ENCODE measurements at regions not wholly inside any gene's neighbourhood (a gene's known extent, or its start where the extent isn't known, plus 50 kb on each side); places are given as distances from the start of the nearest gene placed in this dataset.

GRCh38 chr3:26291840-26292239 lies 330.7 kb upstream of the LRRC3B start:
- Histone ChIP-seq H4K20me1 (ENCODE audit: insufficient read depth) (no peaks in the 10 kb centered on the region), H3F3A (ENCODE audit: insufficient read depth, low read length, poor library complexity, severe bottlenecking) (no peaks in the 10 kb centered on the region), H3K27ac (ENCODE audit: low read length) (no peak overlapping the region), H2AFZ (ENCODE audit: low read depth, low read length) (no peak overlapping the region), H3K79me2 (replicated peaks; ENCODE audit: insufficient read depth, low read length) (no peaks in the 10 kb centered on the region), H3K36me3 (ENCODE audit: insufficient read depth, low read length) (no peaks in the 10 kb centered on the region), H3K9ac (ENCODE audit: low read length) (no peak overlapping the region), H3K9me3 (ENCODE audit: low read length) (no peaks in the 10 kb centered on the region), H3K4me2 (ENCODE audit: low read length) (no peak overlapping the region), H3K4me3 (ENCODE audit: low read length) (no peak overlapping the region), H3K27me3 (ENCODE audit: insufficient read depth, low read depth, low read length) (no peaks in the 10 kb centered on the region), H3K9me2 (ENCODE audit: insufficient read depth, low read length) (no peaks in the 10 kb centered on the region)
- TF ChIP-seq EZH2 (IDR thresholded peaks at IDR 0.05; ENCODE audit: borderline replicate concordance, insufficient read depth, low read length, poor library complexity, severe bottlenecking): no peak
- no peak for TF ChIP-seq CTCF (IDR thresholded peaks at IDR 0.05; ENCODE audit: poor library complexity, severe bottlenecking)
- no peak for TF ChIP-seq MXI1 (conservative IDR thresholded peaks at IDR 0.05; ENCODE audit: poor library complexity, severe bottlenecking)
- TF ChIP-seq, protein P1, sequence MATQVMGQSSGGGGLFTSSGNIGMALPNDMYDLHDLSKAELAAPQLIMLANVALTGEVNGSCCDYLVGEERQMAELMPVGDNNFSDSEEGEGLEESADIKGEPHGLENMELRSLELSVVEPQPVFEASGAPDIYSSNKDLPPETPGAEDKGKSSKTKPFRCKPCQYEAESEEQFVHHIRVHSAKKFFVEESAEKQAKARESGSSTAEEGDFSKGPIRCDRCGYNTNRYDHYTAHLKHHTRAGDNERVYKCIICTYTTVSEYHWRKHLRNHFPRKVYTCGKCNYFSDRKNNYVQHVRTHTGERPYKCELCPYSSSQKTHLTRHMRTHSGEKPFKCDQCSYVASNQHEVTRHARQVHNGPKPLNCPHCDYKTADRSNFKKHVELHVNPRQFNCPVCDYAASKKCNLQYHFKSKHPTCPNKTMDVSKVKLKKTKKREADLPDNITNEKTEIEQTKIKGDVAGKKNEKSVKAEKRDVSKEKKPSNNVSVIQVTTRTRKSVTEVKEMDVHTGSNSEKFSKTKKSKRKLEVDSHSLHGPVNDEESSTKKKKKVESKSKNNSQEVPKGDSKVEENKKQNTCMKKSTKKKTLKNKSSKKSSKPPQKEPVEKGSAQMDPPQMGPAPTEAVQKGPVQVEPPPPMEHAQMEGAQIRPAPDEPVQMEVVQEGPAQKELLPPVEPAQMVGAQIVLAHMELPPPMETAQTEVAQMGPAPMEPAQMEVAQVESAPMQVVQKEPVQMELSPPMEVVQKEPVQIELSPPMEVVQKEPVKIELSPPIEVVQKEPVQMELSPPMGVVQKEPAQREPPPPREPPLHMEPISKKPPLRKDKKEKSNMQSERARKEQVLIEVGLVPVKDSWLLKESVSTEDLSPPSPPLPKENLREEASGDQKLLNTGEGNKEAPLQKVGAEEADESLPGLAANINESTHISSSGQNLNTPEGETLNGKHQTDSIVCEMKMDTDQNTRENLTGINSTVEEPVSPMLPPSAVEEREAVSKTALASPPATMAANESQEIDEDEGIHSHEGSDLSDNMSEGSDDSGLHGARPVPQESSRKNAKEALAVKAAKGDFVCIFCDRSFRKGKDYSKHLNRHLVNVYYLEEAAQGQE (IDR thresholded peaks at IDR 0.05; ENCODE audit: borderline replicate concordance): no peak
- no peak for TF ChIP-seq EP300 (conservative IDR thresholded peaks at IDR 0.05; ENCODE audit: poor library complexity, severe bottlenecking)
- TF ChIP-seq SMC3 (conservative IDR thresholded peaks at IDR 0.05; ENCODE audit: poor library complexity): no peak
- no peak for TF ChIP-seq POLR2AphosphoS5 (IDR thresholded peaks at IDR 0.05)
- no peak for TF ChIP-seq RAD21 (conservative IDR thresholded peaks at IDR 0.05)
- TF ChIP-seq TAF1 (IDR thresholded peaks at IDR 0.05; ENCODE audit: low read depth): no peak

DNA sequence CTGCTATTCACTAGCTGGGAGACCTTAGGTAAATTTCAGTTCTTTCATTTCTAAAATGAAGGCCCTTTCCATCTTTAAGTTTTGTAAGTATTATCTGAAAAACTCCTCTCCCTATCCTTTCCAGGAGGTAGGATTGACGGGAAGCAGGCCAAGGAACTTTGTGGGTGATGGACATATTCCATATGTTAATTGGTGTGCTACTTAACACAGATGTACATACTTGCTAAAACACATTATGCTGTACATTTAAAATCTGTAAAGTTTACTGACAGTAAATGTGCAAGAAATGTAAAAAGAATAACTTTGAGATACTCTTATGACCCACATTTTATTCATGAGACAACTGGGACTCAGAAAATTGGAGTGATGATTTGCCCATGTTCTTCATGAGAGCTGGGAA lies 329.8 kb upstream of the LRRC3B start:
- Histone ChIP-seq H3F3A (ENCODE audit: insufficient read depth, low read length, poor library complexity, severe bottlenecking) (no peaks in the 10 kb centered on the region), H3K27ac (ENCODE audit: low read length) (no peak overlapping the region), H3K9ac (ENCODE audit: low read length) (no peak overlapping the region), H4K20me1 (ENCODE audit: insufficient read depth) (no peaks in the 10 kb centered on the region), H3K9me2 (ENCODE audit: insufficient read depth, low read length) (no peaks in the 10 kb centered on the region), H3K79me2 (replicated peaks; ENCODE audit: insufficient read depth, low read length) (no peaks in the 10 kb centered on the region), H3K4me2 (ENCODE audit: low read length) (no peak overlapping the region), H2AFZ (ENCODE audit: low read depth, low read length) (no peak overlapping the region), H3K9me3 (ENCODE audit: low read length) (no peaks in the 10 kb centered on the region), H3K4me3 (ENCODE audit: low read length) (no peak overlapping the region), H3K27me3 (ENCODE audit: insufficient read depth, low read depth, low read length) (no peaks in the 10 kb centered on the region), H3K36me3 (ENCODE audit: insufficient read depth, low read length) (no peaks in the 10 kb centered on the region)
- TF ChIP-seq CTCF (IDR thresholded peaks at IDR 0.05; ENCODE audit: poor library complexity, severe bottlenecking) (no peak), POLR2AphosphoS5 (IDR thresholded peaks at IDR 0.05) (no peak), TAF1 (IDR thresholded peaks at IDR 0.05; ENCODE audit: low read depth) (no peak)

Measured in neural cell (in vitro differentiated cells).